HepG2 (cell line): ENCODE measurements at regions not wholly inside any gene's neighbourhood (a gene's known extent, or its start where the extent isn't known, plus 50 kb on each side); places are given as distances from the start of the nearest gene placed in this dataset.

Experiments used
- ATAC-seq: fragments of 200-7000 bp; cut with Tn5 transposase; 3 replicates; pipeline ENCODE4 v1.9.1; 2020; ENCODE audit warnings: mild to moderate bottlenecking, moderate library complexity
- BruUV-seq: library from RNA; stranded (reverse); fragments of 400-500 nt; replicated peaks from 2 replicates; lab custom pipeline; 2021; lab: Mats Ljungman, UMichigan
- CTCF ChIA-PET: fragments of 300-600 bp; formaldehyde crosslinking; extraction: SDS; loops from one replicate; lab custom pipeline; 2021; ENCODE audit warnings: low total read pairs, inconsistent platforms, low intra/inter-chr PET ratio; lab: Yijun Ruan, JAX
- POLR2A ChIA-PET: fragments of 350-600 bp; sonication (Branson Sonifier 250); formaldehyde crosslinking; loops from one replicate; lab custom pipeline; 2020; ENCODE audit warnings: antibody characterized with exemption, inconsistent platforms; lab: Yijun Ruan, JAX
- DNase-seq: peaks from one replicate; pipeline ENCODE4 v3.0.0-alpha.2; 2015; ENCODE audit warnings: low spot score
- FAIRE-seq: peaks from 3 replicates; lab custom pipeline; 2011; peaks lifted over from hg19 to GRCh38; lab: Jason Lieb, UNC
- H2AFZ ChIP-seq: one replicate; pipeline ENCODE4 v1.6.1; 2011; ENCODE audit warnings: low read length, inconsistent platforms
- H3K27ac ChIP-seq: fragments of 300-600 bp; 3 replicates; pipeline ENCODE4 v1.8.0; 2011; ENCODE audit warnings: mixed run types, mild to moderate bottlenecking, mixed read lengths, low read length, inconsistent platforms; ENCODE audit not compliant: insufficient read depth; ENCODE audit errors: extremely low read length
- H3K27me3 ChIP-seq, 2 experiments: fragments of 200-600 bp in 1 of 2; 2 replicates in 1 of 2; 3 replicates in 1 of 2; pipeline versions ENCODE4 v1.6.0 to v1.8.0; 2011; ENCODE audit warnings: low read length in 2 of 2, mild to moderate bottlenecking in 2 of 2, moderate library complexity in 2 of 2, inconsistent platforms in 1 of 2; ENCODE audit not compliant: insufficient read depth in 2 of 2, control insufficient read depth in 1 of 2
- H3K36me3 ChIP-seq, 2 experiments: fragments of 200-600 bp in 1 of 2; replicated peaks in 1 of 2; 2 replicates in 1 of 2; 3 replicates in 1 of 2; pipeline versions ENCODE4 v1.5.1 to v1.8.0; 2011; ENCODE audit warnings: low read length in 2 of 2, inconsistent platforms in 1 of 2; ENCODE audit not compliant: insufficient read depth in 2 of 2, control insufficient read depth in 1 of 2
- H3K4me1 ChIP-seq: 2 replicates; pipeline ENCODE4 v1.5.1; 2012; ENCODE audit warnings: low read length, inconsistent platforms; ENCODE audit not compliant: insufficient read depth
- H3K4me2 ChIP-seq: 2 replicates; pipeline ENCODE4 v1.6.0; 2011; ENCODE audit warnings: low read depth, low read length, inconsistent platforms
- H3K4me3 ChIP-seq, 3 experiments: fragments of 200-600 bp in 1 of 3; sonication (generic), shearing (Covaris generic) in 1 of 3; replicated peaks in 1 of 3; 2 replicates each; pipeline ENCODE4 v1.5.1; 2011 to 2016; ENCODE audit warnings: low read length in 3 of 3, inconsistent platforms in 2 of 3, low read depth in 2 of 3, mild to moderate bottlenecking in 2 of 3, control low read depth in 1 of 3, mixed read lengths in 1 of 3; ENCODE audit not compliant: insufficient read depth in 1 of 3
- H3K79me2 ChIP-seq: one replicate; pipeline ENCODE4 v1.6.1; 2011; ENCODE audit warnings: low read length, inconsistent platforms; ENCODE audit not compliant: insufficient read depth
- H3K9ac ChIP-seq: 2 replicates; pipeline ENCODE4 v1.6.0; 2011; ENCODE audit warnings: mild to moderate bottlenecking, low read depth, low read length, inconsistent platforms; ENCODE audit not compliant: insufficient read depth
- H3K9me3 ChIP-seq: 2 replicates; pipeline ENCODE4 v1.5.1; 2012; ENCODE audit warnings: mild to moderate bottlenecking, low read length
- H4K20me1 ChIP-seq: 2 replicates; pipeline ENCODE4 v1.6.0; 2011; ENCODE audit warnings: inconsistent platforms, mild to moderate bottlenecking, low read length, moderate library complexity; ENCODE audit not compliant: insufficient read depth
- ATF7-NPFF ChIP-seq: sonication (generic); formaldehyde crosslinking; IDR thresholded peaks from 2 replicates; pipeline ENCODE4 v1.8.1; 2023; ENCODE audit warnings: mild to moderate bottlenecking, low read depth, missing genetic modification reagents, moderate library complexity
- HDAC2 ChIP-seq: sonication (generic); formaldehyde crosslinking; IDR thresholded peaks from 2 replicates; pipeline ENCODE4 v1.4.0; 2020; ENCODE audit warnings: missing genetic modification reagents
- KDM5B ChIP-seq: sonication (generic); formaldehyde crosslinking; IDR thresholded peaks from 2 replicates; pipeline ENCODE4 v1.4.0; 2020; ENCODE audit warnings: missing genetic modification reagents, mild to moderate bottlenecking, borderline replicate concordance
- PAF1 ChIP-seq: IDR thresholded peaks from 2 replicates; pipeline ENCODE4 v1.6.1; 2016; ENCODE audit warnings: missing genetic modification reagents, missing compliant biosample characterization
- PHF8 ChIP-seq: sonication (generic); formaldehyde crosslinking; IDR thresholded peaks from 2 replicates; pipeline ENCODE4 v1.5.0; 2020; ENCODE audit warnings: missing genetic modification reagents
- POLR2A ChIP-seq, 2 experiments: IDR thresholded peaks; 2 replicates each; pipeline ENCODE4 v1.6.1; 2011; ENCODE audit warnings: low read depth in 2 of 2, low read length in 2 of 2, mild to moderate bottlenecking in 1 of 2, moderate library complexity in 1 of 2; ENCODE audit not compliant: insufficient read depth in 1 of 2
- RFX1 ChIP-seq: fragments of 450-650 bp; IDR thresholded peaks from 2 replicates; pipeline ENCODE4 v1.6.1; 2017
- RXRA ChIP-seq: sonication (generic); formaldehyde crosslinking; IDR thresholded peaks from 2 replicates; pipeline ENCODE4 v1.5.1; 2020; ENCODE audit warnings: missing genetic modification reagents
- SAP130 ChIP-seq: IDR thresholded peaks from 2 replicates; pipeline ENCODE4 v1.6.1; 2016; ENCODE audit warnings: low read depth
- TEAD2 ChIP-seq: sonication (generic); formaldehyde crosslinking; IDR thresholded peaks from 2 replicates; pipeline ENCODE4 v1.9.0; 2021; ENCODE audit warnings: missing genetic modification reagents
- TGIF2 ChIP-seq: IDR thresholded peaks from 2 replicates; pipeline ENCODE4 v1.6.1; 2016; ENCODE audit warnings: control low read depth, missing compliant biosample characterization
- ZBTB46 ChIP-seq: sonication (generic); formaldehyde crosslinking; IDR thresholded peaks from 2 replicates; pipeline ENCODE4 v1.4.0; 2020; ENCODE audit warnings: mild to moderate bottlenecking, missing genetic modification reagents, borderline replicate concordance
- ZKSCAN1 ChIP-seq: fragments of 150-350 bp; IDR thresholded peaks from 2 replicates; pipeline ENCODE4 v1.6.1; 2014; ENCODE audit warnings: low read length
- ZNF180 ChIP-seq: sonication (generic); formaldehyde crosslinking; IDR thresholded peaks from 2 replicates; pipeline ENCODE4 v1.4.0; 2020; ENCODE audit warnings: low read depth, missing genetic modification reagents, borderline replicate concordance
- ZNF530 ChIP-seq: sonication (generic); formaldehyde crosslinking; IDR thresholded peaks from 2 replicates; pipeline ENCODE4 v1.5.0; 2020; ENCODE audit warnings: low read depth, mild to moderate bottlenecking, missing genetic modification reagents
- ZNF766 ChIP-seq: sonication (generic); formaldehyde crosslinking; IDR thresholded peaks from 2 replicates; pipeline ENCODE4 v1.5.0; 2020; ENCODE audit warnings: missing genetic modification reagents, borderline replicate concordance
- ZSCAN29 ChIP-seq: sonication (generic); formaldehyde crosslinking; conservative IDR thresholded peaks from 2 replicates; pipeline ENCODE4 v1.4.0; 2020; ENCODE audit warnings: mild to moderate bottlenecking, missing genetic modification reagents
- WGBS: methylation state at CpG from one replicate; pipeline ENCODE4 v1.1.6; 2017; ENCODE audit warnings: low lambda C conversion rate; 5-methylcytosine and 5-hydroxymethylcytosine counted together
- in situ Hi-C: cut with HindIII; loops from 2 replicates; pipeline ENCODE4 v1.10.0; 2017; ENCODE audit warnings: low pct_unique_long_range_greater_than_20kb; ENCODE audit not compliant: extremely low pct_ligation_motif_present
- intact Hi-C: fragments of 100-400 bp; cut with micrococcal nuclease; formaldehyde crosslinking; loops from one replicate; pipeline ENCODE4 v1.10.0; 2022; ENCODE audit not compliant: unreplicated experiment
- TF ChIP-seq, protein P1 (sequence below): sonication (generic); formaldehyde crosslinking; IDR thresholded peaks from 2 replicates; pipeline ENCODE4 v1.9.0; 2021; ENCODE audit warnings: missing genetic modification reagents, borderline replicate concordance
- TF ChIP-seq, protein P2 (sequence below): sonication (generic); formaldehyde crosslinking; IDR thresholded peaks from 2 replicates; pipeline ENCODE4 v1.5.0; 2020; ENCODE audit warnings: missing genetic modification reagents, mild to moderate bottlenecking, borderline replicate concordance
- TF ChIP-seq, protein P3 (sequence below): sonication (generic); formaldehyde crosslinking; IDR thresholded peaks from 2 replicates; pipeline ENCODE4 v1.4.0; 2020; ENCODE audit warnings: missing genetic modification reagents

- no peaks in the 10 kb centered on the region for H3K36me3 ChIP-seq
- no peaks in the 10 kb centered on the region for H4K20me1 ChIP-seq
- intact Hi-C loops (loop anchor here (1.0 to 2.0 kb wide), 2 partner anchors 24 to 69 kb away; no protein-coding TSS in a partner anchor), in situ Hi-C loops (no loop called here)
- H3K27ac ChIP-seq: no peak overlapping the region
- DNase-seq (no peak), ATAC-seq (no peak), FAIRE-seq (no peak)
- POLR2A ChIA-PET: interaction anchor here (2.9 kb wide), 1 partner anchor 133 kb away, joined by 10 read pairs; the partner anchor contains the start of gene ARHGAP5
- no peaks in the 10 kb centered on the region for H3K9me3 ChIP-seq
- 93% methylated on average over 12 of the region's 12 CpGs for WGBS
- no peak overlapping the region for H2AFZ ChIP-seq
- H3K79me2 ChIP-seq: no peaks in the 10 kb centered on the region
- H3K9ac ChIP-seq: peak overlapping the region; percentile 50
- H3K27me3 ChIP-seq: no peaks in the 10 kb centered on the region
- H3K4me3 ChIP-seq: peak overlapping the region in 1 of 3 experiments; percentile 62; a peak in 3 of 6 replicates
- TSS peak; percentile 94 for BruUV-seq
- H3K4me2 ChIP-seq: peak overlapping the region; percentile 76
- CTCF ChIA-PET: interaction anchor here (0.7 kb wide), 1 partner anchor 130 kb away, joined by 3 read pairs; no protein-coding TSS in a partner anchor
- peaks cover 66% of the 10 kb centered on the region for H3K4me1 ChIP-seq
- TF ChIP-seq ZBTB46: no peak
- TF ChIP-seq PHF8 (CRISPR knock-in tag): 0 out of 2 replicates have a peak, but pooled peaks have one; percentile 1
- no peak for TF ChIP-seq TGIF2 (CRISPR knock-in tag)
- TF ChIP-seq PAF1 (CRISPR knock-in tag): no peak
- no peak for TF ChIP-seq ZNF530 (CRISPR knock-in tag)
- no peak for TF ChIP-seq POLR2A (IDR thresholded peaks at IDR 0.05; ENCODE audit: insufficient read depth in 1 of 2, low read depth in 2 of 2, low read length in 2 of 2)
- TF ChIP-seq RFX1: no peak
- no peak for TF ChIP-seq RXRA
- TF ChIP-seq ATF7-NPFF (CRISPR knock-in tag): no peak
- TF ChIP-seq ZNF766: no peak
- TF ChIP-seq SAP130 (CRISPR knock-in tag): no peak
- TF ChIP-seq ZNF180 (CRISPR knock-in tag): no peak
- TF ChIP-seq ZKSCAN1: no peak
- no peak for TF ChIP-seq ZSCAN29 (CRISPR knock-in tag)
- TF ChIP-seq, protein P1, sequence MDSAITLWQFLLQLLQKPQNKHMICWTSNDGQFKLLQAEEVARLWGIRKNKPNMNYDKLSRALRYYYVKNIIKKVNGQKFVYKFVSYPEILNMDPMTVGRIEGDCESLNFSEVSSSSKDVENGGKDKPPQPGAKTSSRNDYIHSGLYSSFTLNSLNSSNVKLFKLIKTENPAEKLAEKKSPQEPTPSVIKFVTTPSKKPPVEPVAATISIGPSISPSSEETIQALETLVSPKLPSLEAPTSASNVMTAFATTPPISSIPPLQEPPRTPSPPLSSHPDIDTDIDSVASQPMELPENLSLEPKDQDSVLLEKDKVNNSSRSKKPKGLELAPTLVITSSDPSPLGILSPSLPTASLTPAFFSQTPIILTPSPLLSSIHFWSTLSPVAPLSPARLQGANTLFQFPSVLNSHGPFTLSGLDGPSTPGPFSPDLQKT (CRISPR knock-in tag): no peak
- no peak for TF ChIP-seq KDM5B (CRISPR knock-in tag)
- TF ChIP-seq, protein P2, sequence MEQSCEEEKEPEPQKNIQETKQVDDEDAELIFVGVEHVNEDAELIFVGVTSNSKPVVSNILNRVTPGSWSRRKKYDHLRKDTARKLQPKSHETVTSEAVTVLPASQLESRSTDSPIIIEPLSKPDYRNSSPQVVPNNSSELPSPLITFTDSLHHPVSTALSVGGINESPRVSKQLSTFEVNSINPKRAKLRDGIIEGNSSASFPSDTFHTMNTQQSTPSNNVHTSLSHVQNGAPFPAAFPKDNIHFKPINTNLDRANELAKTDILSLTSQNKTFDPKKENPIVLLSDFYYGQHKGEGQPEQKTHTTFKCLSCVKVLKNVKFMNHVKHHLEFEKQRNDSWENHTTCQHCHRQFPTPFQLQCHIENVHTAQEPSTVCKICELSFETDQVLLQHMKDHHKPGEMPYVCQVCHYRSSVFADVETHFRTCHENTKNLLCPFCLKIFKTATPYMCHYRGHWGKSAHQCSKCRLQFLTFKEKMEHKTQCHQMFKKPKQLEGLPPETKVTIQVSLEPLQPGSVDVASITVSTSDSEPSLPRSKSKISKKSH (CRISPR knock-in tag): no peak
- no peak for TF ChIP-seq TEAD2 (CRISPR knock-in tag)
- TF ChIP-seq HDAC2 (CRISPR knock-in tag): no peak
- TF ChIP-seq, protein P3, sequence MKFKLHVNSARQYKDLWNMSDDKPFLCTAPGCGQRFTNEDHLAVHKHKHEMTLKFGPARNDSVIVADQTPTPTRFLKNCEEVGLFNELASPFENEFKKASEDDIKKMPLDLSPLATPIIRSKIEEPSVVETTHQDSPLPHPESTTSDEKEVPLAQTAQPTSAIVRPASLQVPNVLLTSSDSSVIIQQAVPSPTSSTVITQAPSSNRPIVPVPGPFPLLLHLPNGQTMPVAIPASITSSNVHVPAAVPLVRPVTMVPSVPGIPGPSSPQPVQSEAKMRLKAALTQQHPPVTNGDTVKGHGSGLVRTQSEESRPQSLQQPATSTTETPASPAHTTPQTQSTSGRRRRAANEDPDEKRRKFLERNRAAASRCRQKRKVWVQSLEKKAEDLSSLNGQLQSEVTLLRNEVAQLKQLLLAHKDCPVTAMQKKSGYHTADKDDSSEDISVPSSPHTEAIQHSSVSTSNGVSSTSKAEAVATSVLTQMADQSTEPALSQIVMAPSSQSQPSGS (CRISPR knock-in tag): no peak
Measured at GRCh38 chr14:31943861-31944255, 133.2 kb upstream of the ARHGAP5 start.
